HG03460 (cell line): ENCODE measurements at regions not wholly inside any gene's neighbourhood (a gene's known extent, or its start where the extent isn't known, plus 50 kb on each side); places are given as distances from the start of the nearest gene placed in this dataset.

Experiments used
- ATAC-seq: cut with Tn5 transposase; IDR thresholded peaks from one replicate; pipeline ENCODE4 v1.9.1; 2021; ENCODE audit not compliant: unreplicated experiment

- ATAC-seq: no peak
Measured at GRCh38 chr20:6439737-6440442, 317.1 kb upstream of the FERMT1 start.

- no peak for ATAC-seq
Measured at GRCh38 chr20:6434131-6434530, 311.3 kb upstream of the FERMT1 start.

- ATAC-seq: no peak
Measured at GRCh38 chr20:6430381-6430780, 307.6 kb upstream of the FERMT1 start.

GRCh38 chr20:6426287-6426891, 303.6 kb upstream of the FERMT1 start:
- no peak for ATAC-seq

- ATAC-seq: no peak
Measured at GRCh38 chr20:6421321-6422248, 298.8 kb upstream of the FERMT1 start.

- ATAC-seq: no peak
Measured at GRCh38 chr20:6420336-6420735, 297.5 kb upstream of the FERMT1 start.

GRCh38 chr20:6418732-6419131, 295.9 kb upstream of the FERMT1 start:
- no peak for ATAC-seq

GRCh38 chr20:6416371-6416770, 293.5 kb upstream of the FERMT1 start:
- ATAC-seq: no peak

- no peak for ATAC-seq
Measured at GRCh38 chr20:6411651-6412050, 288.8 kb upstream of the FERMT1 start.

- ATAC-seq: no peak
Measured at GRCh38 chr20:6410721-6411120, 287.9 kb upstream of the FERMT1 start.

- no peak for ATAC-seq
Measured at GRCh38 chr20:6407163-6407562, 284.3 kb upstream of the FERMT1 start.

- ATAC-seq: no peak
Measured at GRCh38 chr20:6401893-6402557, 279.2 kb upstream of the FERMT1 start.

- no peak for ATAC-seq
Measured at GRCh38 chr20:6397115-6397514, 274.3 kb upstream of the FERMT1 start.

GRCh38 chr20:6395695-6396094, 272.9 kb upstream of the FERMT1 start:
- no peak for ATAC-seq

- ATAC-seq: no peak
Measured at GRCh38 chr20:6388671-6389197, 265.9 kb upstream of the FERMT1 start.

GRCh38 chr20:6384956-6385486, 262.2 kb upstream of the FERMT1 start:
- no peak for ATAC-seq

- no peak for ATAC-seq
Measured at GRCh38 chr20:6384380-6384779, 261.6 kb upstream of the FERMT1 start.

- ATAC-seq: no peak
Measured at GRCh38 chr20:6381887-6382286, 259.1 kb upstream of the FERMT1 start.

- ATAC-seq: no peak
Measured at GRCh38 chr20:6362245-6362644, 239.4 kb upstream of the FERMT1 start.

GRCh38 chr20:6360766-6361165, 237.9 kb upstream of the FERMT1 start:
- ATAC-seq: no peak
